Motor neuron (in vitro differentiated cells): ENCODE measurements at regions not wholly inside any gene's neighbourhood (a gene's known extent, or its start where the extent isn't known, plus 50 kb on each side); places are given as distances from the start of the nearest gene placed in this dataset.
A peak's percentile ranks its signal among the peaks of the same experiment; 100 is the strongest.

ENCODE experiments used
- ATAC-seq, 8 experiments: fragments of 200-7000 bp; cut with Tn5 transposase; replicated peaks in 6 of 8; 2 replicates each; pipeline ENCODE4 v1.8.0; 2021; ENCODE audit warnings: mild to moderate bottlenecking in 8 of 8, moderate library complexity in 8 of 8
- H3K27ac ChIP-seq, 2 donors: fragments of 250-450 bp; sonication (Bioruptor Pico); 2 replicates each; pipeline ENCODE4 v1.9.0; 2021; ENCODE audit warnings: antibody characterized with exemption in 2 of 2, mild to moderate bottlenecking in 2 of 2, moderate library complexity in 1 of 2
- H3K4me1 ChIP-seq, 2 donors: fragments of 250-450 bp; sonication (Bioruptor Pico); replicated peaks in 1 of 2; 2 replicates each; pipeline ENCODE4 v1.6.1; 2021; ENCODE audit warnings: antibody characterized with exemption in 2 of 2, mild to moderate bottlenecking in 2 of 2, moderate library complexity in 1 of 2
- H3K4me3 ChIP-seq, 5 donors: fragments of 250-450 bp; sonication (Bioruptor Pico); 2 replicates each; pipeline ENCODE4 v1.9.0; 2021; ENCODE audit warnings: antibody characterized with exemption in 5 of 5, mild to moderate bottlenecking in 5 of 5, moderate library complexity in 4 of 5
- WGBS, 10 experiments: fragments of 450-650 bp; shearing (Covaris generic); methylation state at CpG; one replicate each; pipeline ENCODE4 v1.0.0; 2022; 5-methylcytosine and 5-hydroxymethylcytosine counted together
- in situ Hi-C, 9 experiments: fragments of 400-800 bp; cut with MboI; loops; one replicate each; pipeline ENCODE4 v1.15.0; 2021; ENCODE audit warnings: low sequenced_read_pairs in 9 of 9, low pct_unique_long_range_greater_than_20kb in 2 of 9; ENCODE audit not compliant: unreplicated experiment in 9 of 9

GRCh38 chr1:209364716-209365115, 218.8 kb upstream of the CAMK1G start:
- H3K4me1 ChIP-seq = peaks cover 0 to 8% of the 10 kb centered on the region in 2 donors
- WGBS, 10 experiments = 22 to 100% (median 88%) methylated on average over 1 to 3 of the region's 3 CpGs; no CpG with 5 or more reads in 2 of the 10 experiments
- no peak overlapping the region for H3K27ac ChIP-seq
- H3K4me3 ChIP-seq = no peak overlapping the region
- in situ Hi-C loops = no loop called here
- ATAC-seq = no peak

GRCh38 chr1:209367061-209367772, 216.3 kb upstream of the CAMK1G start:
- WGBS, 10 experiments = 27 to 100% (median 83%) methylated on average over 2 to 7 of the region's 7 CpGs; no CpG with 5 or more reads in 1 of the 10 experiments
- no peak overlapping the region for H3K27ac ChIP-seq
- H3K4me1 ChIP-seq = peaks cover 0 to 8% of the 10 kb centered on the region in 2 donors
- peak in 3 of 8 experiments; percentile 25 to 65 (median 49) for ATAC-seq
- H3K4me3 ChIP-seq = no peak overlapping the region
- in situ Hi-C loops = no loop called here

- H3K27ac ChIP-seq = no peak overlapping the region
- peak in 4 of 8 experiments; percentile 14 to 94 (median 53) for ATAC-seq
- 11 to 95% (median 60%) methylated on average over 3 to 8 of the region's 8 CpGs; no CpG with 5 or more reads in 2 of the 10 experiments for WGBS, 10 experiments
- H3K4me1 ChIP-seq = peaks cover 10 to 19% of the 10 kb centered on the region in 2 donors
- H3K4me3 ChIP-seq = no peak overlapping the region
- in situ Hi-C loops = no loop called here
Measured at GRCh38 chr1:209368864-209369598, 214.5 kb upstream of the CAMK1G start.

- Histone ChIP-seq H3K4me3 (no peak overlapping the region), H3K27ac (no peak overlapping the region), H3K4me1 (peaks cover 16 to 26% of the 10 kb centered on the region in 2 donors)
- ATAC-seq = no peak
- WGBS, 10 experiments = 65 to 98% (median 92%) methylated on average over 1 to 6 of the region's 6 CpGs
- in situ Hi-C loops = no loop called here
Measured at GRCh38 chr1:209370241-209370995, 213.1 kb upstream of the CAMK1G start.

GRCh38 chr1:209375097-209375496, 208.4 kb upstream of the CAMK1G start:
- WGBS, 10 experiments = 57 to 95% (median 69%) methylated on average over 1 to 5 of the region's 5 CpGs
- H3K4me3 ChIP-seq = no peak overlapping the region
- ATAC-seq = no peak
- H3K4me1 ChIP-seq = peaks cover 42 to 50% of the 10 kb centered on the region in 2 donors
- in situ Hi-C loops = no loop called here
- no peak overlapping the region for H3K27ac ChIP-seq

GRCh38 chr1:209375671-209376365, 207.7 kb upstream of the CAMK1G start:
- no peak overlapping the region for H3K4me3 ChIP-seq
- in situ Hi-C loops = no loop called here
- peak; percentile 22 to 78 (median 60) for ATAC-seq
- 0 to 82% (median 36%) methylated on average over 1 to 2 of the region's 2 CpGs; no CpG with 5 or more reads in 1 of the 10 experiments for WGBS, 10 experiments
- peaks cover 42 to 50% of the 10 kb centered on the region in 2 donors for H3K4me1 ChIP-seq
- H3K27ac ChIP-seq = no peak overlapping the region

- no peak overlapping the region for H3K4me3 ChIP-seq
- ATAC-seq = no peak
- no peak overlapping the region for H3K27ac ChIP-seq
- in situ Hi-C loops = no loop called here
- H3K4me1 ChIP-seq = peaks cover 42 to 50% of the 10 kb centered on the region in 2 donors
Measured at GRCh38 chr1:209376774-209377173, 206.7 kb upstream of the CAMK1G start.

GRCh38 chr1:209377995-209378394, 205.5 kb upstream of the CAMK1G start:
- 56 to 100% (median 85%) methylated on average over 1 to 2 of the region's 2 CpGs; no CpG with 5 or more reads in 1 of the 10 experiments for WGBS, 10 experiments
- Histone ChIP-seq H3K4me3 (no peak overlapping the region), H3K27ac (no peak overlapping the region), H3K4me1 (peaks cover 45 to 55% of the 10 kb centered on the region in 2 donors)
- in situ Hi-C loops = no loop called here
- ATAC-seq = no peak

GRCh38 chr1:209379280-209379679, 204.2 kb upstream of the CAMK1G start:
- 10 to 100% (median 69%) methylated on average over 1 of the region's 1 CpG; no CpG with 5 or more reads in 4 of the 10 experiments for WGBS, 10 experiments
- ATAC-seq = peak in 3 of 8 experiments; percentile 30 to 68 (median 50)
- H3K4me3 ChIP-seq = no peak overlapping the region
- H3K27ac ChIP-seq = peak overlapping the region in 1 of 2 donors; percentile 31
- peaks cover 47 to 62% of the 10 kb centered on the region in 2 donors for H3K4me1 ChIP-seq
- in situ Hi-C loops = no loop called here

- Histone ChIP-seq H3K27ac (no peak overlapping the region), H3K4me1 (peaks cover 45 to 55% of the 10 kb centered on the region in 2 donors), H3K4me3 (no peak overlapping the region)
- in situ Hi-C loops = no loop called here
- ATAC-seq = peak in 2 of 8 experiments; percentile 84 to 85
- 75 to 100% (median 88%) methylated on average over 1 of the region's 1 CpG; no CpG with 5 or more reads in 5 of the 10 experiments for WGBS, 10 experiments
Measured at GRCh38 chr1:209380420-209380819, 203.1 kb upstream of the CAMK1G start.

GRCh38 chr1:209382231-209383100, 201.0 kb upstream of the CAMK1G start:
- H3K4me1 ChIP-seq = peaks cover 32 to 37% of the 10 kb centered on the region in 2 donors
- peak in 5 of 8 experiments; percentile 67 to 84 (median 77) for ATAC-seq
- H3K27ac ChIP-seq = peak overlapping the region in 1 of 2 donors; percentile 33
- H3K4me3 ChIP-seq = no peak overlapping the region
- in situ Hi-C loops = no loop called here
- 28 to 100% (median 65%) methylated on average over 1 to 3 of the region's 3 CpGs for WGBS, 10 experiments

- WGBS, 10 experiments = 20 to 100% (median 95%) methylated on average over 1 to 4 of the region's 4 CpGs; no CpG with 5 or more reads in 2 of the 10 experiments
- in situ Hi-C loops = no loop called here
- Histone ChIP-seq H3K4me3 (no peak overlapping the region), H3K4me1 (peaks cover 32 to 37% of the 10 kb centered on the region in 2 donors), H3K27ac (no peak overlapping the region)
- ATAC-seq = no peak
Measured at GRCh38 chr1:209383422-209383821, 200.1 kb upstream of the CAMK1G start.
